SK-N-SH treated with all-trans-retinoic acid at 6 μM for 48 hours (cell line): ENCODE measurements at regions not wholly inside any gene's neighbourhood (a gene's known extent, or its start where the extent isn't known, plus 50 kb on each side); places are given as distances from the start of the nearest gene placed in this dataset.

Experiments
- OSR1 ChIP-seq: fragments of 250-450 bp; sonication (Bioruptor Pico); IDR thresholded peaks from 2 replicates; pipeline ENCODE4 v1.8.0; 2022; ENCODE audit warnings: moderate library complexity, mild to moderate bottlenecking, inconsistent platforms
- RARB ChIP-seq: fragments of 250-450 bp; sonication (Bioruptor Pico); IDR thresholded peaks from 2 replicates; pipeline ENCODE4 v1.8.0; 2021; ENCODE audit warnings: mild to moderate bottlenecking, moderate library complexity
- TOX ChIP-seq: fragments of 250-450 bp; sonication (Bioruptor Pico); IDR thresholded peaks from 2 replicates; pipeline ENCODE4 v1.8.0; 2021; ENCODE audit warnings: mild to moderate bottlenecking, moderate library complexity, borderline replicate concordance
- ZNF565 ChIP-seq: fragments of 450-650 bp; formaldehyde crosslinking; conservative IDR thresholded peaks from 2 replicates; pipeline ENCODE4 v1.5.0; 2020; ENCODE audit warnings: low read depth, mild to moderate bottlenecking, moderate library complexity
- ZNF8 ChIP-seq: fragments of 450-650 bp; formaldehyde crosslinking; IDR thresholded peaks from 2 replicates; pipeline ENCODE4 v1.5.0; 2020; ENCODE audit warnings: mild to moderate bottlenecking, moderate library complexity
- TF ChIP-seq, protein P1 (sequence below): fragments of 250-450 bp; sonication (Bioruptor Pico); IDR thresholded peaks from 2 replicates; pipeline ENCODE4 v1.5.1; 2020; ENCODE audit warnings: low read depth, mild to moderate bottlenecking, moderate library complexity

DNA sequence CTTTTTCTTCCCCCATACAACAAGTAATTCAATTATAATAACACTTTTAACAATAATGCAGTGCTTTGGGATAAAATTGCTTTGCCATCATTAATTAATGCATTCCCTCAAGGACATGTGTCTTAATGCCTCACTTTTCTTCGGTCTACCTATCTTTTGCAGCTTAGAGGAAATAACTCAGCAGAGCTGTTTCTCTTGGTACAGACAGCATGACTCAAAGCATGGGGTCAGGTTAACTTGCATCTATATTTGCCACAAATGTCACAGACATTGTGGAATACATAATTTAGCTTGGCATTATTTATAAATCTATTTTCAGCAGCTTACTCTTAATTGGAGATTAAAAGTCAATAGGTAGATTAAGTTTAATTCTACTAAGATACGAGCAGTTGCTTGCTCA lies 376.1 kb upstream of the CNTNAP5 start:
- TF ChIP-seq RARB (CRISPR knock-in tag) = no peak
- TF ChIP-seq, protein P1, sequence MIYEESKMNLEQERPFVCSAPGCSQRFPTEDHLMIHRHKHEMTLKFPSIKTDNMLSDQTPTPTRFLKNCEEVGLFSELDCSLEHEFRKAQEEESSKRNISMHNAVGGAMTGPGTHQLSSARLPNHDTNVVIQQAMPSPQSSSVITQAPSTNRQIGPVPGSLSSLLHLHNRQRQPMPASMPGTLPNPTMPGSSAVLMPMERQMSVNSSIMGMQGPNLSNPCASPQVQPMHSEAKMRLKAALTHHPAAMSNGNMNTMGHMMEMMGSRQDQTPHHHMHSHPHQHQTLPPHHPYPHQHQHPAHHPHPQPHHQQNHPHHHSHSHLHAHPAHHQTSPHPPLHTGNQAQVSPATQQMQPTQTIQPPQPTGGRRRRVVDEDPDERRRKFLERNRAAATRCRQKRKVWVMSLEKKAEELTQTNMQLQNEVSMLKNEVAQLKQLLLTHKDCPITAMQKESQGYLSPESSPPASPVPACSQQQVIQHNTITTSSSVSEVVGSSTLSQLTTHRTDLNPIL (CRISPR knock-in tag) = no peak
- no peak for TF ChIP-seq TOX (CRISPR knock-in tag)
- TF ChIP-seq OSR1 = no peak
- TF ChIP-seq ZNF565 (CRISPR knock-in tag) = no peak
- TF ChIP-seq ZNF8 (CRISPR knock-in tag) = no peak
